Urinary bladder (tissue), 3 donors: ENCODE measurements at regions not wholly inside any gene's neighbourhood (a gene's known extent, or its start where the extent isn't known, plus 50 kb on each side); places are given as distances from the start of the nearest gene placed in this dataset.

Experiments used
- DNase-seq: peaks from one replicate; pipeline ENCODE4 v3.0.0-alpha.2; 2015; ENCODE audit errors: extremely low spot score
- H3K27ac ChIP-seq: one replicate; pipeline ENCODE4 v1.5.1; 2013; ENCODE audit warnings: low read depth, mild to moderate bottlenecking, moderate library complexity
- H3K36me3 ChIP-seq: one replicate; pipeline ENCODE4 v1.6.1; 2013; ENCODE audit warnings: mild to moderate bottlenecking, moderate library complexity; ENCODE audit not compliant: insufficient read depth
- H3K4me1 ChIP-seq: one replicate; pipeline ENCODE4 v1.6.1; 2013; ENCODE audit warnings: mild to moderate bottlenecking, moderate library complexity; ENCODE audit not compliant: insufficient read depth
- H3K4me3 ChIP-seq: one replicate; pipeline ENCODE4 v1.5.1; 2013; ENCODE audit warnings: low read depth, low read length
- WGBS: extraction: QIAGEN DNeasy Blood & Tissue Kit; methylation state at CpG from one replicate; pipeline ENCODE4 v1.1.7; 2013; 5-methylcytosine and 5-hydroxymethylcytosine counted together
- donor health status: healthy with polysubstance abuse.
- donor health status: healthy.

DNA sequence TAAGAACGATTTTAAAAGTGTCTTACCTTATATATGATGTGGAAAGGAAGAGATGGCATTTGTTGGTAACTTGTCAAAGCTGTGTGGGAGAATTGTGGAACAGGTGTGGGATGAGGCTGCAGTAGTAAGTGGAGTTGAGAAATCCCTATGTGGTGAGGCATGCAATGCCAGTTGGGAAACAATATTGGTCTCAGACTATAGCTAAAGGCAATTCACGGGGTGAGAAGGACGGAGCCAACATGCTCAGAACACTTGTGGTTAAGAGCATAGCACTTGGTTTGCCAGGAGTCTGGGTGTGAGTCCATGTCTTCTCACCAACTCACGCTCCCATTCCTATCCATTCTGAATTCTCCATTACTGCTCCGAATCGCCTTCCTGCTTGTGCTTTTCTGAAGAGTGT is 615.6 kb upstream of the ADAMTS9 start:
- no peak for DNase-seq
- 86% methylated on average over 6 of the region's 6 CpGs for WGBS

DNA sequence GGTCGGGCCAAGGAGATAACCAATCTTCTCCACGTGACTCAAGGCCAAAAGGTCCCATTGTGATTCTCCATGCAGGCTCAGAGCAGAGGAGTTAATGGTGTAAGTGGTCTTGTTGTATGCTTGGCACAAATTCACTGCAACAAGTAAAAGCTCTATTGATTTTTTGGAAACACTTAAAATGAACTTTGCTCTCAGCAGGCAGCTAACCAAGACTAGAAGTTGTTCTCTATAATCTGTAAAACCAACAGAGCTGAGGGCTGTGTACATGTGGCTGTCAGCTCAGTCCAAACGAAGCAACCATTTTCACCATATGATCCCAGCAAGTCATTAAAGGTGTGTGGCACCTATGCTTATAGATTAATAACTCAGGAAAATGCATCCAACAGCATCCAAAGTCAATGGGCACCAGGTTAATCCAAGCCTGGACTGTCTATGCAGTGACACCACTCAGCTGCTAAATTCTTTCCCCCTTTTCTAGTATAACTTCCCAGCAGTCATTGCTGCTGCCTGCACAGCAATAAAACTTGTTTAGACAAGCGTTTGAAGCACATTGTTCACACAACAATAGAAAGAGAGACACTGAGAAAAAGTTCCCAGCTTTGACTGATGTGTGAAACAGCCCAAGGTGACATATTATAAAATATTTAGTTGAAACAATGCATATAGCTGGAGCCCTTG is 603.8 kb upstream of the ADAMTS9 start:
- Histone ChIP-seq H3K36me3 (no peaks in the 10 kb centered on the region), H3K4me1 (no peaks in the 10 kb centered on the region), H3K27ac (no peak overlapping the region), H3K4me3 (no peak overlapping the region)
- 72% methylated on average over 4 of the region's 4 CpGs for WGBS
- no peak for DNase-seq

More for the DNA sequence above, 615.6 kb upstream of the ADAMTS9 start:
- Histone ChIP-seq H3K27ac (no peak overlapping the region), H3K4me3 (no peak overlapping the region), H3K36me3 (no peaks in the 10 kb centered on the region), H3K4me1 (no peaks in the 10 kb centered on the region)

DNA sequence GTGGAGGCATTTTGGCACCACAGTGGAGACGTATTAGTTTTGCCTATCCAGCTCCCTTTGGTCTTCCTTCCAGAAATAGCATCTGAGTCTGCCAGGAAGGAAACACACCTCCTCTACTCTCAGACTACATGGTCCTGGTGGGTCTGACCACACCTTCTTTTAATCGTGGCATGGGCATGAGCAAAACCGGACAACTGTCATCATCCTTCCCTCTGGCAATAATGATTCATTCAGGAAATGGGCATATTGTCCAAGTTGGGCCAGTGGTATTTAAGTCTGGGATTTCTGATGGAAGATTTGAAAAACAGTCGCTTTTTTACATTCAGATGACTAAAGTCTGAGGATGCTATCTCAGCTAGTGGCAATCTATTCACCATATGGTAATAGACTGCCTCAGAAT is 601.0 kb upstream of the ADAMTS9 start:
- no peak overlapping the region for H3K27ac ChIP-seq
- 89% methylated on average over 4 of the region's 4 CpGs for WGBS
- no peak overlapping the region for H3K4me3 ChIP-seq
- DNase-seq: no peak
- H3K4me1 ChIP-seq: no peaks in the 10 kb centered on the region
- no peaks in the 10 kb centered on the region for H3K36me3 ChIP-seq

DNA sequence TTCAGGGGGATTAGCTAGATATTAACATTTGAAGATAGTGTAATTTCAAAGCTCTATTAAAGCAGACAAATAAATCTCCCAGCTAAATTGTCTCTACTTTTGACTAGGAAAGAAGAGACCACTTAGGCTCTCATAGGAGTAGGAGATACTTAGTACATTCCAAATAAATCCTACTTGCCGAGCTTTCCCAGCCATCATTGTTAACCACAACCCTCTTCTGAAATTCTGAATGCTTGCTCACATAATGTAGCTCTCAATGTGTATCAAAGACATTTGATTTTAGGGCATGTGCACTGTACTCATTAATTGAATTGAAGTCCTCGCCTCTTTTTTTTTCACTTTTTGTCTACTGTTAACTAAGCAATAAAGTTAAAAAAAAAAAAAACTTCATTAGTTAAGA is 598.2 kb upstream of the ADAMTS9 start:
- H3K27ac ChIP-seq: no peak overlapping the region
- H3K4me1 ChIP-seq: no peaks in the 10 kb centered on the region
- no peaks in the 10 kb centered on the region for H3K36me3 ChIP-seq
- WGBS: 71% methylated on average over 2 of the region's 2 CpGs
- no peak for DNase-seq
- no peak overlapping the region for H3K4me3 ChIP-seq

DNA sequence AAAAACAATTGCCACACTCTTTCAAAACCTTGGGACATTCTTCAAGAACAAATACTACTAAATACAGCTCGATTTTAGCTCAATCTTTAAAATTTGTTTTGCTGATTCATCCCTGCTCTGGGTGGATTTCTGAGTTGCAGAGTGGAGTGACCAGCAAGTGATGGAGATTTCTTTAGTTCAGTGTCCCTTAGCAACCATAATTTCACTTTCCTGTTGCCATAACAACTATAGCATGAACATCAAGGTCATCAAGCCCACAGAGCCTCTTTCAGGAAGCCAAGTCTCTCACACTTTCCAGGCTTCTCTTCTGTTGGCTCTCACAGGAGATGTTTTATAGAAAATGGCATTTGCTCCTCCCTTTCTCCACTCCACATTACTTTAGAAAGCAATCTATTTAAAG is 597.2 kb upstream of the ADAMTS9 start:
- Histone ChIP-seq H3K4me1 (no peaks in the 10 kb centered on the region), H3K36me3 (no peaks in the 10 kb centered on the region), H3K27ac (no peak overlapping the region), H3K4me3 (no peak overlapping the region)
- no peak for DNase-seq
- 51% methylated on average over 1 of the region's 1 CpG for WGBS

DNA sequence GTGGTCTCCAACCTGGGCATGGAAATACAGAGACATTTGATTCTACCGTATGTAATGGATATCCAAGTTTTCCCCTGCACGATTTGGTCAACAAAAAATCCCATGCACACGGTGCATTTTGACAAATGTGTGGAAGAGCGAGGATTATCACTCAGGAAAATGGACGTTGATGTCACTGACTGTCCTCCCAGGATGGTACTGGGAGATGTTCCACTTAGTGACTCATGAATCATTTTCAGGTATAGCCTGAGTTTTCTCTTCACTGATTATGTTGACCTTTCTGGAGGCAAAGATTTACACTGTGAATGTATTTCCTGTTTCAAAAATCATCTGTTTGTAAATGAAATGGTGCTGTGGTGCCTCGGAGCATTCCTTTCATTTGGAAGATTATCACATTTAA is 596.7 kb upstream of the ADAMTS9 start:
- H3K4me3 ChIP-seq: no peak overlapping the region
- 72% methylated on average over 6 of the region's 6 CpGs for WGBS
- H3K27ac ChIP-seq: no peak overlapping the region
- H3K4me1 ChIP-seq: no peaks in the 10 kb centered on the region
- H3K36me3 ChIP-seq: no peaks in the 10 kb centered on the region
- DNase-seq: no peak

DNA sequence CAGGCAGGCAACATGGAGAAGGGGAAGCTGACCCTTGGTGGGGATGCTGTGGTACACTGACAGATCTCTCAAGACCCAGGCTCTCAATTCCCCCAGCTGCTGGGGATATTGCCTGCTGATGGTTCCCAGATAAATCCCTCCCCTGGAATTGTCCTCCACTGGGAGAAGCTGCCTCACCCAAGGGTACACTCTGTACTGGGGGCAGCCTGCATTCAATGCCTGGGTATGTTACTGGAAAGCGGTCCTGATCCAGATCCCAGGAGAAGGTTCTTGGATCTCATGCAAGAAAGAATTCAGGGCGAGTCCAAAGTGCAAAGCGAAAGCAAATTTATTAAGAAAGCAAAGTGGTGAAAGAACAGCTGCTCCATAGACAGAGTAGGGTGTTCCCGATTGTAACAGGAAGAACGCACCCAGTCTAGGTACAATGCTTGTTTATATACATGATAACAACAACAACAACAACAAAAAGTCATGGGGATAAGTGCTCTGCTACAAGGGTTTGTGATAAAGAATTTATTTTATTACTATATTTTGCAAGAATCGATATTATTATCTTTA is 591.5 kb upstream of the ADAMTS9 start:
- H3K27ac ChIP-seq: no peak overlapping the region
- 86% methylated on average over 6 of the region's 6 CpGs for WGBS
- no peak for DNase-seq

DNA sequence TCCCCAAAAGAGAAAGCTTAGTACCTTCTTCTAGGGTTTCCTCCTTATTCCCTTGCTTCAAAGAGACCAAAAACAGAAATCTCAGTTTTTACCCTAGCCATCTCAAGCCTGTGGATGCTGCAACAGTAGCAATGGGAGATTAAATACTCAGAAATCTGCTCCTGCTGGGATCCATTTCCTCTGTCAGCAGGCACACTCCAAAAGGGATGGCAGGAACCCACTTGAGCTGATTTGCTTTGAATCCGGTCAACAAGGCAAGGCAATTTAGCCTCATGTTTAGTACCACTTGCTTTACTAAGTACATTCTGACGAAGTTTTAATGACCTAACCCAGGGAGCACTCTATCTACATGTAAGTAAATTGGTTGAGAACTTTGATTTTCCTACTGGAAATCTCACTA is 590.0 kb upstream of the ADAMTS9 start:
- no peaks in the 10 kb centered on the region for H3K36me3 ChIP-seq
- DNase-seq: no peak
- WGBS: 75% methylated on average over 2 of the region's 2 CpGs
- H3K4me1 ChIP-seq: no peaks in the 10 kb centered on the region
- H3K27ac ChIP-seq: no peak overlapping the region
- H3K4me3 ChIP-seq: no peak overlapping the region

More for the DNA sequence above, 591.5 kb upstream of the ADAMTS9 start:
- H3K36me3 ChIP-seq: no peaks in the 10 kb centered on the region
- no peak overlapping the region for H3K4me3 ChIP-seq
- H3K4me1 ChIP-seq: no peaks in the 10 kb centered on the region

DNA sequence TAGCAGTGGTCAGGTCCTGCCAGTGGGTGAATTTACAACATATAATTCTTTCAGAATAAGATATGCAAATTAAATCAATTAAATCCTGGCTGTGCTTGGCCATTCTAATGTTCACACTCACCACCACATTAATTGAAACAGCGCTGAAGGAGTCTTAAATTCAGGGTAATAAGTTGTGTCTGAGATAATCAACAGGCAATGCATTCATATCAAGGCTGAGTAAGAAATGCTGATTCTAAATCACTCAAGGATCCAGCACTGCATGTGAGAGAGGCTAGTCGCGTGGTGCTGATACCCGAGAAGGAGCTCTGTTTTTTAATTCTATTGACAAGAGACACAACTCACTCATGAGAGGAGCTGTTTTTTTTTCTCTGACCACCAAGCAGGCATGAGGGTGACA is 588.8 kb upstream of the ADAMTS9 start:
- no peak for DNase-seq
- H3K4me3 ChIP-seq: no peak overlapping the region
- H3K27ac ChIP-seq: no peak overlapping the region
- 88% methylated on average over 4 of the region's 4 CpGs for WGBS
- H3K36me3 ChIP-seq: no peaks in the 10 kb centered on the region
- H3K4me1 ChIP-seq: no peaks in the 10 kb centered on the region

DNA sequence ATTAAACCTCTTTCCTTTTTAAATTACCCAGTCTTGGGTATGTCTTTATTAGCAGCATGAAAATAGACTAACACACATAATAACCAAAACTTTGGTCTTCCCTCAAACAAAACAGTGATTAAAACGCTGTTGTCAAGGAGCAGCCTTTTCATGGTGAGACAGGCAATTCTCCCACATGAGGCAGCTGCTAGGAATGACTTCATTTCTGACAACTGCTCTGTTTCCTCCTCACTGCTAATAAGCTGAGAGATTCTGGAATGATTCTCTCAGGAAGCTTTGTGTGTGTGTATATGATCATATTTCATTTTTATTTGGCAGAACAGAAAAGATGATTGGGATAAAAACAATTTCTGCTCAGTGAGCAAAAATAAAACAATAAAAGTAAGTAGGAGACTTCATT is 580.6 kb upstream of the ADAMTS9 start:
- Histone ChIP-seq H3K4me3 (no peak overlapping the region), H3K4me1 (no peaks in the 10 kb centered on the region), H3K36me3 (no peaks in the 10 kb centered on the region), H3K27ac (no peak overlapping the region)
- WGBS: 40% methylated on average over 1 of the region's 1 CpG
- no peak for DNase-seq

DNA sequence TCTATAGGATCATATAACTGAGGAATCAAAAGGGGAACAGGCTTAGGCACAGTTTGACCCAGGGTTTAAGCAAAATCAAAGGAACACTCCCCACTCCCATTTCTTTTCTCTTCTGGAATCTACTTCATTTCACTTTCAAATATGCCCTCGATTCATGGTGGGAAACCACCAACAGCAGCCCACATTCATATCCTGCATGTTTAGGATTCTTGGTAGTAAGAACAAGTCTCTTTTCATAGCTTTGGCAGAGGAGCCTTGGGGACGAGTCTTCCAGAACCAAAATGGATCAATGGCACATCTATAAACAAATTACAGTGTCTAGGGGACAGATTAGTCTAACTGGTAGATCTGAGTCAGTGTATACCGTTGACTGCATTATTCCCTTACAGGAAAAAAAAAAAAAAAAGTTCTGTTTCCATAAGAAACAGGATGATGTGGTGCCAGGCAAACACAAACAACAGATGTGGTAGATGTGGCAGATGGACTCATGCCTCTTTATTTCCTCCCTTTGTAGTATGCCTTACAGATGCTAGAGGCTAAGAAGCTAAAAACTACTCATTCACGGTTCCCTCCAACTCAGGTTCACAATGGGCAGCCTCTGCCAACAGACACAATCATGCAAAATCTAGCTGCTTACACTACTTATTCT is 578.3 kb upstream of the ADAMTS9 start:
- H3K27ac ChIP-seq: no peak overlapping the region
- H3K36me3 ChIP-seq: no peaks in the 10 kb centered on the region
- 60% methylated on average over 4 of the region's 4 CpGs for WGBS
- H3K4me1 ChIP-seq: no peaks in the 10 kb centered on the region
- H3K4me3 ChIP-seq: no peak overlapping the region
- no peak for DNase-seq

DNA sequence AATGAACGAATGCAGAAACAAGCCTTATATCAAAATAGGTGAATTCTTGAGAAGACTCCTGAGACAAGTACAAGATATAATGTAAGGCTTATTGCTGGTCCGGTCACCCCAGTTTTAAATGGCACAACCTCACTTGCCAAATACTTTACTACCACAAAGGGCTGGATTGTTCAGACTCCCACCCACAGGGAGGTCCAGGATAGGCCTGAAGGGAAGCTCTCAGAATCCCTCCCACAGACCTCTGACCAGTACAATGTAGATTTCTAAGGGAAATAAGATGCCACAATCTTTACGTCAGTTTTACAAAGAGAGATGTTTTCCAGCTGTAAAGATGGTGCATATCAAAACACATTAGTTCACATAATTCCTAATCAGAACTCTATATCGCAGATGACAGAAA is 577.7 kb upstream of the ADAMTS9 start:
- no peaks in the 10 kb centered on the region for H3K36me3 ChIP-seq
- no peak for DNase-seq
- no peaks in the 10 kb centered on the region for H3K4me1 ChIP-seq
- WGBS: 85% methylated on average over 4 of the region's 4 CpGs
- no peak overlapping the region for H3K27ac ChIP-seq
- H3K4me3 ChIP-seq: no peak overlapping the region

DNA sequence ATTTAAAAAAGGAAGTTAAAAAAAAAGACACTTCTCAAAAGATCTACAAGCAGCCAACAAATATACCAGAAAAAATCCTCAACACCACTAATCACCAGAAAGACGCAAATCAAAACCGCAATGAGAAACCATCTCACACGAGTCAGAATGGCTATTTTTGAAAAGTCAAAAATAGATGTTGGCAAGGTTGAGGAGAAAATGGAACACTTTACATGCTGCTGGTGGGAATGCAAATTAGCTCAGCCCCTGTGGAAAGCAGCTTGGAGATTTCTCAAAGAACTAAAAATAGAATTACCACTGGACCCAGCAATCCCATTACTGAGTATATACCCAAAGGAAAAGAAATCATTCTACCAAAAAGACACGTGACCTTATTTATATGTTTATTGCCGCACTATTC is 574.7 kb upstream of the ADAMTS9 start:
- H3K27ac ChIP-seq: no peak overlapping the region
- 62% methylated on average over 5 of the region's 5 CpGs for WGBS
- no peaks in the 10 kb centered on the region for H3K4me1 ChIP-seq
- H3K4me3 ChIP-seq: no peak overlapping the region
- DNase-seq: no peak
- no peaks in the 10 kb centered on the region for H3K36me3 ChIP-seq

DNA sequence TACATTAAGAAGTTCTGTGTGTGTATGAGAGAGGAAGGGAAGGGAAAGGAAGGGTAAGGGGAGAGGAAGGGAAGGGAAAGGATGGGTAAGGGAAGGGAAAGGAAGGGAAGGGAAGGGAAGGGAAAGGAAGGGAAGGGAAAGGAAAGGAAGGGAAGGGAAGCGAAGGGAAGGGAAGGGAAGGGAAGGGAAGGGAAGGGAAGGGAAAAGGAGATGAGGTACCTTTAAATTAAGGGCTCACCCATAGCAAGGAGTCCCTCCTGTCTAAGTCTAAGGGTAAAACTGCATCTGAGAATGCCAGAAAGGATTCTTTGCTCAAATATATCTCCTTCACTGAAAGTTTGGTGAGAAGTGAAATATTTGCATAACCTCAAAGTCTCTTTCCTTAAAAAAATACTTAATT is 572.1 kb upstream of the ADAMTS9 start:
- DNase-seq: no peak
- Histone ChIP-seq H3K27ac (no peak overlapping the region), H3K4me1 (no peaks in the 10 kb centered on the region), H3K4me3 (no peak overlapping the region), H3K36me3 (no peaks in the 10 kb centered on the region)
- WGBS: 95% methylated on average over 1 of the region's 1 CpG
